HG03521 (cell line): ENCODE measurements at regions not wholly inside any gene's neighbourhood (a gene's known extent, or its start where the extent isn't known, plus 50 kb on each side); places are given as distances from the start of the nearest gene placed in this dataset.

Experiments
- ATAC-seq: cut with Tn5 transposase; IDR thresholded peaks from one replicate; pipeline ENCODE4 v1.9.1; 2021; ENCODE audit warnings: mild to moderate bottlenecking, moderate library complexity; ENCODE audit not compliant: unreplicated experiment

DNA sequence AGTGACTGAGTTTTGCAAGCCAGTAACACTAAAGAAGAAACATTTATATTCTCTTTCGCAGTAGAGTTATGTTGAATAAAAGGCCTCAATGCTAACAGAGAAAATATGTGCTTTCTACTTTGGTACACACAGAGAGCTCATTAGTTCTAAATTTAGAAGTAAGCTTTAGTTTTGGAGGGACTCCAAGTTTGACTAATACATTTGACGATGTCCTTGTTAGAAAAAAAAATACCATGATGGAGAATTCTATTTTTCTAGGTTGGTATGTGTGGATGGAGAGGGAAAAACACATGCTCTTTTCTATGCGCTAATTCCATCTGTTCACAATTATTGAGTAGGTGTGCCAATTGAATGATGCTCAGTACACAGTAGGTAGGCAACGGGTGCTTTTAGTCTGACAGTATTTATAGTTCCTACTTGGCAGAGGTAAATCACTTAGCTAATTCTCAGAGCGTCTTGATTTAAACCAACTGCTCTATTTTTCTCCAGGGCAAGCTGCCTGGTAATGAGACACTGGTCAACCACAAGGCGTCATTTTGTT is 327.2 kb upstream of the AKR1E2 start:
- no peak for ATAC-seq

- no peak for ATAC-seq
Observed at GRCh38 chr10:4494551-4494950, 331.5 kb upstream of the AKR1E2 start.

DNA sequence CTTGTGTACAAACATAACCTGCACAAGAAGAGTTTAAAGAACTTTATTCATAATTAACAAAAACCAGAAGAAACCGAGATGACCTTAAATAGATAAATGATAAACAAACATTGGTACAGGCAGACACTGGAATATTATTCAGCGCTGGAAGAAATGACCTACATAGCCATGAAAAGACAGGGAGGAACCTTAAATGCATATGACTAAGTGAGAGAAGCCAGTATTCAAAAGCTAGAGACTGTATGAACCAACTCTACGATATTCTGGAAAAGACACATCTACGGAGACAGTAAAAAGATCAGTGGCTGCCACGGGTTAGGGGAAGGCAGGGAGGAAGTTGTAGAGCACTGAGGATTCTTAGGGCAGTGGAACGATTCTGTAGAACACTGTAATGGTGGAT is 333.8 kb upstream of the AKR1E2 start:
- ATAC-seq: no peak

GRCh38 chr10:4488904-4489303 is 337.1 kb upstream of the AKR1E2 start:
- no peak for ATAC-seq

DNA sequence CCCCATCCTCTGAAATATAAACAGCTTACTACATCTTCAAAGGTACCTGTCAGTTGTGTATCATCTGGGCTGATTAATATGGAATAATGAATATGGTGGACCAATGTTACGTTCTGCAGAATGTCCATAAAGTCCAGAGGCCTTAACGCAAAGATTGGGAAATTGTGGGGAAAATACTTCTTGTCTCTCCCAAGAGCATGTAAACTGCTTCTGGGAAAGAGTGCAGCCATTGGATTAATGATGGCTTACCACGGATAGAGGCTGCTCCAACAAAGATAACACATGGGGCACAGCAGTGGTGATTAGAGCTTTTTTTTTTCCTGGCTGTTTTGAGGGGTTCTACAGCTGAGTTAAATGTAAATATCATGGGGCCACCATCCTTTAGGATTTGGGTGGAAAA is 340.4 kb upstream of the AKR1E2 start:
- ATAC-seq: no peak

DNA sequence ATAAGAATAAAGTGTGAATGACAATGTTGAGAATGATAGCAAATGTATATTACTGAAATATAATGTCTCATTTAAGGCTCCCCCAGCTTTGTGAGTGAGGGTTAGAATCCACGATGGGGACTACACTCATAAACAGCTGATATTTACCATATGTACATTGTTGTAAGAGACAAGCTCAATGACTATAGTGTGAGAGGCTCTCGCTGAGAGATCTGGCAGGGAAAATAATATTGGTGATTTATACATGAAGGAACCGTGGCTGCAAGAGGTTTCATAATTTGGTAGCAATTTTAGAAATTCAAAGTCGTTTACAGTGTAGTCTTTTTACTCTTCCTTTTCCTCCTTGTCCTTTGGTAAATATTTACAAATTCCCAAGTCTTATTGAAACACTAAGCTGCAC is 342.2 kb upstream of the AKR1E2 start:
- ATAC-seq: no peak

- no peak for ATAC-seq
Observed at GRCh38 chr10:4482659-4483058, 343.3 kb upstream of the AKR1E2 start.

- ATAC-seq: no peak
Observed at GRCh38 chr10:4481192-4481591, 344.8 kb upstream of the AKR1E2 start.

DNA sequence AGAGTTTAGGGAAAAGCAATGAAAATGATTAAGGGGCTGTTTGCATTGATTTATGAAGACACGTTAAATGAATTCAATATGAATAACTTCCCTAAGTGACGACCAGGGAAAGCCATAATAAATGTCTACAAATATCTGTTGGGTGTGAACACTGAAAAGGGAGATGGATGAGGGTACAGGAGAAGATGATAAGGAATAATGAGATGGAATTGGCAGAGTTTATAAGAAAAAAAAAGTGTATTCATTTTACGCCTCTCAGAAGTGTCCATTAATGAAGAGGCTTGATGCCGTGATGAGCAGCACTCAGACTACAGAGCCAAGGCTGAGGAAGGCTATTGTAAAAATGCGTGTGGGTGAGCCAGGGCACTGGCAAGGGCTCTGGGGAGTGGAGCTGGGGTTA is 346.7 kb upstream of the AKR1E2 start:
- no peak for ATAC-seq

DNA sequence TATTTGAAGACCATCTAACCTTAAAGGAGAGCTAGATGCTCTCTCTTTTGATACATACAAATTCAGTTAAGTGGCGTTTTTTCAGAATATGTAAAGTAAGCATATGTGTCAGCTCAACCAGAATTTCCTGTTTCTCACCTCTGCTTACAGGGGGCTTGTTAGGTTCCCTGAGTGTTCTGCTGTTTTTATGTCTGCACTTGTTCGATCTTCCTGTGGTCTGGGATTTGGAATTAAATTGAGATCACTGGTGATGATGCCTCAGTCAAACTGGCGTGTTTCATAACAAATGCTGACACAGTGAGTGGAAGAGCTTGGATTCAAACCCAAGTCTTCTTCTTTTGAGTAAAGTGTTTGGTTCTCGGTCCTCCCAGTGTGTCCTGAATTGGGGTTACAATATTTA is 348.3 kb upstream of the AKR1E2 start:
- no peak for ATAC-seq

- ATAC-seq: no peak
Observed at GRCh38 chr10:4475827-4476490, 350.0 kb upstream of the AKR1E2 start.

DNA sequence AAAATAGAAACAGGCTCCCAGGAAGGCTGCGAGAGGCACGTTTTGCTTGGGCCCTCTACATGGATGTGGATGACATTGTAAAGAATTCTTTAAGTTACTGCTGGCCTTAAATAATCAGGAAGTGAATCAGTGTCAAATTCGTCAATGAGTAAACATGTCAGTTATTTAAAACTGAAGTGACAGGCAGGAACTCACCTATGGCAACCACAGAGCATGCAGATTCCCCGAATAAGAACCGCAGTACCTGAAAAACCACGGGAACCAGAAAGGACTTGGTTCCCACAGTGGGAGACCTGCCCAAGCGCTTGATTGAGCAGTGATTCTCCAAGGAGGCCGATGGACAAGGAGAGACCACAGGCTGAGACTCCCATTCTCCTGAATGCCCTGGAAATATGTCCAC is 351.2 kb upstream of the AKR1E2 start:
- ATAC-seq: no peak

GRCh38 chr10:4473977-4474376 is 352.0 kb upstream of the AKR1E2 start:
- no peak for ATAC-seq

- no peak for ATAC-seq
Observed at GRCh38 chr10:4472190-4472904, 353.7 kb upstream of the AKR1E2 start.

- ATAC-seq: no peak
Observed at GRCh38 chr10:4470231-4470835, 355.7 kb upstream of the AKR1E2 start.

DNA sequence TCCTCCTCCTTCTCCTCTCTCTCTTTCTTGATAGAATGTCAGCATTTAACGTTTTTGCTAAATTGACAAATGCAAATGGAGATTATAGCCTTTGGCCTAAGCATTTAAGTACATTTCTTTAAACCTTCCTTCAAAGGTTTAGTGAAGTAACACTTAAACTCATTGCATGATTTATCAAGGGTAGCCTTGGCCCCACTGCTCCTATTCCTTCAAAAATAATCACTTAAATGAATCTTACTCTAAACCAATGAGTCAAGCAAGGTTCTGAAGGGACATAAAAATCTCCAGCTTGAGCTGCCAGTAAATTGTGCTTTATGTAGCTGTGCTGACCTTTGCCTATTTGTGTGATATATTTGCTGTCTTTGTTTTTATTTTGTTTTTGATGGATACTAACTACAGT is 358.5 kb upstream of the AKR1E2 start:
- no peak for ATAC-seq

DNA sequence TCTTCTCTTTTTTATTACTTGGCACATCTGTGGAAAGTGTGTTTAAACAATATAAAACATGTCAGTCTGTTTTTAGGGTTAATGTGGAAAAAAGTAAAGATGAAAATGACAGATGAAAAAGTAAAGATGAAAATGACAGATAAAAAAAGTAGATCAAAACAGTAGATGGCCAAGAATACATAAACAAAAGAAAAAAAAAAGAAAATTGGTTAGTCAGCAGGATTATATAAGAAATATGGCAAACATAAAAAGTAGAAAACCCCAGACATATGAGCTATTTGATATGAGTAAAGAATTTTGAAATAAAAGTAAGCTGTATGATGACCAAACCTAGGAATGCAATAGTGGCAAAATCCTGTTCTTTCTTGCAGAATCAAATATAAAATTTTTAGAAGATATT is 365.7 kb upstream of the AKR1E2 start:
- ATAC-seq: no peak

- no peak for ATAC-seq
Observed at GRCh38 chr10:4459531-4459930, 366.5 kb upstream of the AKR1E2 start.

- ATAC-seq: no peak
Observed at GRCh38 chr10:4457597-4457996, 368.4 kb upstream of the AKR1E2 start.

- ATAC-seq: no peak
Observed at GRCh38 chr10:4456776-4457175, 369.2 kb upstream of the AKR1E2 start.

DNA sequence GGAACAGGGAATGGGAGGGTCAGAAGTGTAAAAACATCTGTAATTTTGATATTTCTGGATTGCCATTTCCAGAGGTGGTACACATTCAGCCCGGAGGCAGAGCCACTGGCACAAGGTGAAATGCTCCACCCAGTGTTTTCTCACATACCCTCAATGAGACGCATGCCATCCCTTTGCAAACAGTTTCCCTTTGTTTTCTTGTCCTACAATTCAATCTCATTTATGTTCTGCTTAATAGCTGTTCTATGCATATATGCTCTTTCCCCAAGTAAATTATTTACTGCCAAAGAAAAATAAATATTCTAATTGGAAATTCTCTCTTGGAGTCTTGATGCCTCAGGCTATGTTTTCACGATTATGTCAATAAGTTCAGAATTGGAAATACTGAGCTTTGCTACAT is 369.7 kb upstream of the AKR1E2 start:
- ATAC-seq: no peak

- no peak for ATAC-seq
Observed at GRCh38 chr10:4453950-4454349, 372.1 kb upstream of the AKR1E2 start.
